ENCODE measurements at regions not wholly inside any gene's neighbourhood (a gene's known extent, or its start where the extent isn't known, plus 50 kb on each side); places are given as distances from the start of the nearest gene placed in this dataset.

DNA sequence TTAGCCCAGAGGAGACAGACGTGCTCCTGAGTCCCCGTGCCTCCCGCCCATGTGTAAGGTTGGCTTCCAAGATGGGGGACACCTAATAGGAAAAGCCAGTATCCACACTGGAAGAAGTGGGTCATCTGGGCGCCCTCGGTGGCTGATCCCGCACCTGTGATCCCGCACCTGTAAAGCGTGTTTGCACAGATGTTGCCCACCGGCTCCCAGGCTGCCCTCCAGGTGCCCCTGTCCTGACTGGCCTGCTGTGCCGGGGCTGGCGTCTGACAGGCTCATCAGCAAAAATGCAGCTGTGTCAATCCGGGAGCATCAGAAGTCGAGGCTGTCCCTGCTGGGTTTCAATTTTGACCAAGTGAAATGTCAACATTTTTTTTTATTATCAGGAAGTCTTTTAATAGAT, 88.5 kb downstream of the IRX1 start:
- TF ChIP-seq, protein P1, sequence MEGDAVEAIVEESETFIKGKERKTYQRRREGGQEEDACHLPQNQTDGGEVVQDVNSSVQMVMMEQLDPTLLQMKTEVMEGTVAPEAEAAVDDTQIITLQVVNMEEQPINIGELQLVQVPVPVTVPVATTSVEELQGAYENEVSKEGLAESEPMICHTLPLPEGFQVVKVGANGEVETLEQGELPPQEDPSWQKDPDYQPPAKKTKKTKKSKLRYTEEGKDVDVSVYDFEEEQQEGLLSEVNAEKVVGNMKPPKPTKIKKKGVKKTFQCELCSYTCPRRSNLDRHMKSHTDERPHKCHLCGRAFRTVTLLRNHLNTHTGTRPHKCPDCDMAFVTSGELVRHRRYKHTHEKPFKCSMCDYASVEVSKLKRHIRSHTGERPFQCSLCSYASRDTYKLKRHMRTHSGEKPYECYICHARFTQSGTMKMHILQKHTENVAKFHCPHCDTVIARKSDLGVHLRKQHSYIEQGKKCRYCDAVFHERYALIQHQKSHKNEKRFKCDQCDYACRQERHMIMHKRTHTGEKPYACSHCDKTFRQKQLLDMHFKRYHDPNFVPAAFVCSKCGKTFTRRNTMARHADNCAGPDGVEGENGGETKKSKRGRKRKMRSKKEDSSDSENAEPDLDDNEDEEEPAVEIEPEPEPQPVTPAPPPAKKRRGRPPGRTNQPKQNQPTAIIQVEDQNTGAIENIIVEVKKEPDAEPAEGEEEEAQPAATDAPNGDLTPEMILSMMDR (conservative IDR thresholded peaks at IDR 0.05; ENCODE audit: low read depth in 2 of 2), result no peak
- no peak for TF ChIP-seq EZH2phosphoT487 (IDR thresholded peaks at IDR 0.05; ENCODE audit: unreplicated experiment)
- no peak for TF ChIP-seq POLR2AphosphoS5 (IDR thresholded peaks at IDR 0.05; ENCODE audit: low read depth)
- TF ChIP-seq EZH2 (IDR thresholded peaks at IDR 0.05; ENCODE audit: low read depth, unreplicated experiment), result no peak
- TF ChIP-seq, protein P2, sequence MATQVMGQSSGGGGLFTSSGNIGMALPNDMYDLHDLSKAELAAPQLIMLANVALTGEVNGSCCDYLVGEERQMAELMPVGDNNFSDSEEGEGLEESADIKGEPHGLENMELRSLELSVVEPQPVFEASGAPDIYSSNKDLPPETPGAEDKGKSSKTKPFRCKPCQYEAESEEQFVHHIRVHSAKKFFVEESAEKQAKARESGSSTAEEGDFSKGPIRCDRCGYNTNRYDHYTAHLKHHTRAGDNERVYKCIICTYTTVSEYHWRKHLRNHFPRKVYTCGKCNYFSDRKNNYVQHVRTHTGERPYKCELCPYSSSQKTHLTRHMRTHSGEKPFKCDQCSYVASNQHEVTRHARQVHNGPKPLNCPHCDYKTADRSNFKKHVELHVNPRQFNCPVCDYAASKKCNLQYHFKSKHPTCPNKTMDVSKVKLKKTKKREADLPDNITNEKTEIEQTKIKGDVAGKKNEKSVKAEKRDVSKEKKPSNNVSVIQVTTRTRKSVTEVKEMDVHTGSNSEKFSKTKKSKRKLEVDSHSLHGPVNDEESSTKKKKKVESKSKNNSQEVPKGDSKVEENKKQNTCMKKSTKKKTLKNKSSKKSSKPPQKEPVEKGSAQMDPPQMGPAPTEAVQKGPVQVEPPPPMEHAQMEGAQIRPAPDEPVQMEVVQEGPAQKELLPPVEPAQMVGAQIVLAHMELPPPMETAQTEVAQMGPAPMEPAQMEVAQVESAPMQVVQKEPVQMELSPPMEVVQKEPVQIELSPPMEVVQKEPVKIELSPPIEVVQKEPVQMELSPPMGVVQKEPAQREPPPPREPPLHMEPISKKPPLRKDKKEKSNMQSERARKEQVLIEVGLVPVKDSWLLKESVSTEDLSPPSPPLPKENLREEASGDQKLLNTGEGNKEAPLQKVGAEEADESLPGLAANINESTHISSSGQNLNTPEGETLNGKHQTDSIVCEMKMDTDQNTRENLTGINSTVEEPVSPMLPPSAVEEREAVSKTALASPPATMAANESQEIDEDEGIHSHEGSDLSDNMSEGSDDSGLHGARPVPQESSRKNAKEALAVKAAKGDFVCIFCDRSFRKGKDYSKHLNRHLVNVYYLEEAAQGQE (IDR thresholded peaks at IDR 0.05; ENCODE audit: unreplicated experiment), result no peak
- no peak for TF ChIP-seq CREB1 (CRISPR knock-in tag; IDR thresholded peaks at IDR 0.05; ENCODE audit: low read depth)
- TF ChIP-seq JUNB (IDR thresholded peaks at IDR 0.05; ENCODE audit: unreplicated experiment), result no peak
- TF ChIP-seq NANOG (IDR thresholded peaks at IDR 0.05; ENCODE audit: borderline replicate concordance), result no peak
- no peak for TF ChIP-seq ZNF114 (CRISPR knock-in tag; IDR thresholded peaks at IDR 0.05)
- TF ChIP-seq STAT1 (IDR thresholded peaks at IDR 0.05; ENCODE audit: unreplicated experiment), result no peak
- no peak for TF ChIP-seq ZNF331 (CRISPR knock-in tag; IDR thresholded peaks at IDR 0.05; ENCODE audit: low read depth)
- TF ChIP-seq, protein P3, sequence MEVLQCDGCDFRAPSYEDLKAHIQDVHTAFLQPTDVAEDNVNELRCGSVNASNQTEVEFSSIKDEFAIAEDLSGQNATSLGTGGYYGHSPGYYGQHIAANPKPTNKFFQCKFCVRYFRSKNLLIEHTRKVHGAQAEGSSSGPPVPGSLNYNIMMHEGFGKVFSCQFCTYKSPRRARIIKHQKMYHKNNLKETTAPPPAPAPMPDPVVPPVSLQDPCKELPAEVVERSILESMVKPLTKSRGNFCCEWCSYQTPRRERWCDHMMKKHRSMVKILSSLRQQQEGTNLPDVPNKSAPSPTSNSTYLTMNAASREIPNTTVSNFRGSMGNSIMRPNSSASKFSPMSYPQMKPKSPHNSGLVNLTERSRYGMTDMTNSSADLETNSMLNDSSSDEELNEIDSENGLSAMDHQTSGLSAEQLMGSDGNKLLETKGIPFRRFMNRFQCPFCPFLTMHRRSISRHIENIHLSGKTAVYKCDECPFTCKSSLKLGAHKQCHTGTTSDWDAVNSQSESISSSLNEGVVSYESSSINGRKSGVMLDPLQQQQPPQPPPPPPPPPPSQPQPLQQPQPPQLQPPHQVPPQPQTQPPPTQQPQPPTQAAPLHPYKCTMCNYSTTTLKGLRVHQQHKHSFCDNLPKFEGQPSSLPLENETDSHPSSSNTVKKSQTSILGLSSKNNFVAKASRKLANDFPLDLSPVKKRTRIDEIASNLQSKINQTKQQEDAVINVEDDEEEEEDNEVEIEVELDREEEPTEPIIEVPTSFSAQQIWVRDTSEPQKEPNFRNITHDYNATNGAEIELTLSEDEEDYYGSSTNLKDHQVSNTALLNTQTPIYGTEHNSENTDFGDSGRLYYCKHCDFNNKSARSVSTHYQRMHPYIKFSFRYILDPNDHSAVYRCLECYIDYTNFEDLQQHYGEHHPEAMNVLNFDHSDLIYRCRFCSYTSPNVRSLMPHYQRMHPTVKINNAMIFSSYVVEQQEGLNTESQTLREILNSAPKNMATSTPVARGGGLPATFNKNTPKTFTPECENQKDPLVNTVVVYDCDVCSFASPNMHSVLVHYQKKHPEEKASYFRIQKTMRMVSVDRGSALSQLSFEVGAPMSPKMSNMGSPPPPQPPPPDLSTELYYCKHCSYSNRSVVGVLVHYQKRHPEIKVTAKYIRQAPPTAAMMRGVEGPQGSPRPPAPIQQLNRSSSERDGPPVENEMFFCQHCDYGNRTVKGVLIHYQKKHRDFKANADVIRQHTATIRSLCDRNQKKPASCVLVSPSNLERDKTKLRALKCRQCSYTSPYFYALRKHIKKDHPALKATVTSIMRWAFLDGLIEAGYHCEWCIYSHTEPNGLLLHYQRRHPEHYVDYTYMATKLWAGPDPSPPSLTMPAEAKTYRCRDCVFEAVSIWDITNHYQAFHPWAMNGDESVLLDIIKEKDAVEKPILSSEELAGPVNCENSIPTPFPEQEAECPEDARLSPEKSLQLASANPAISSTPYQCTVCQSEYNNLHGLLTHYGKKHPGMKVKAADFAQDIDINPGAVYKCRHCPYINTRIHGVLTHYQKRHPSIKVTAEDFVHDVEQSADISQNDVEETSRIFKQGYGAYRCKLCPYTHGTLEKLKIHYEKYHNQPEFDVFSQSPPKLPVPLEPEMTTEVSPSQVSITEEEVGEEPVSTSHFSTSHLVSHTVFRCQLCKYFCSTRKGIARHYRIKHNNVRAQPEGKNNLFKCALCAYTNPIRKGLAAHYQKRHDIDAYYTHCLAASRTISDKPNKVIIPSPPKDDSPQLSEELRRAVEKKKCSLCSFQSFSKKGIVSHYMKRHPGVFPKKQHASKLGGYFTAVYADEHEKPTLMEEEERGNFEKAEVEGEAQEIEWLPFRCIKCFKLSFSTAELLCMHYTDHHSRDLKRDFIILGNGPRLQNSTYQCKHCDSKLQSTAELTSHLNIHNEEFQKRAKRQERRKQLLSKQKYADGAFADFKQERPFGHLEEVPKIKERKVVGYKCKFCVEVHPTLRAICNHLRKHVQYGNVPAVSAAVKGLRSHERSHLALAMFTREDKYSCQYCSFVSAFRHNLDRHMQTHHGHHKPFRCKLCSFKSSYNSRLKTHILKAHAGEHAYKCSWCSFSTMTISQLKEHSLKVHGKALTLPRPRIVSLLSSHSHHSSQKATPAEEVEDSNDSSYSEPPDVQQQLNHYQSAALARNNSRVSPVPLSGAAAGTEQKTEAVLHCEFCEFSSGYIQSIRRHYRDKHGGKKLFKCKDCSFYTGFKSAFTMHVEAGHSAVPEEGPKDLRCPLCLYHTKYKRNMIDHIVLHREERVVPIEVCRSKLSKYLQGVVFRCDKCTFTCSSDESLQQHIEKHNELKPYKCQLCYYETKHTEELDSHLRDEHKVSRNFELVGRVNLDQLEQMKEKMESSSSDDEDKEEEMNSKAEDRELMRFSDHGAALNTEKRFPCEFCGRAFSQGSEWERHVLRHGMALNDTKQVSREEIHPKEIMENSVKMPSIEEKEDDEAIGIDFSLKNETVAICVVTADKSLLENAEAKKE (CRISPR knock-in tag; IDR thresholded peaks at IDR 0.05), result no peak
- TF ChIP-seq, protein P4, sequence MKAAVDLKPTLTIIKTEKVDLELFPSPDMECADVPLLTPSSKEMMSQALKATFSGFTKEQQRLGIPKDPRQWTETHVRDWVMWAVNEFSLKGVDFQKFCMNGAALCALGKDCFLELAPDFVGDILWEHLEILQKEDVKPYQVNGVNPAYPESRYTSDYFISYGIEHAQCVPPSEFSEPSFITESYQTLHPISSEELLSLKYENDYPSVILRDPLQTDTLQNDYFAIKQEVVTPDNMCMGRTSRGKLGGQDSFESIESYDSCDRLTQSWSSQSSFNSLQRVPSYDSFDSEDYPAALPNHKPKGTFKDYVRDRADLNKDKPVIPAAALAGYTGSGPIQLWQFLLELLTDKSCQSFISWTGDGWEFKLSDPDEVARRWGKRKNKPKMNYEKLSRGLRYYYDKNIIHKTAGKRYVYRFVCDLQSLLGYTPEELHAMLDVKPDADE (IDR thresholded peaks at IDR 0.05), result no peak

Data from GM23338 (cell line).